ENCODE measurements at regions not wholly inside any gene's neighbourhood (a gene's known extent, or its start where the extent isn't known, plus 50 kb on each side); places are given as distances from the start of the nearest gene placed in this dataset.

DNA sequence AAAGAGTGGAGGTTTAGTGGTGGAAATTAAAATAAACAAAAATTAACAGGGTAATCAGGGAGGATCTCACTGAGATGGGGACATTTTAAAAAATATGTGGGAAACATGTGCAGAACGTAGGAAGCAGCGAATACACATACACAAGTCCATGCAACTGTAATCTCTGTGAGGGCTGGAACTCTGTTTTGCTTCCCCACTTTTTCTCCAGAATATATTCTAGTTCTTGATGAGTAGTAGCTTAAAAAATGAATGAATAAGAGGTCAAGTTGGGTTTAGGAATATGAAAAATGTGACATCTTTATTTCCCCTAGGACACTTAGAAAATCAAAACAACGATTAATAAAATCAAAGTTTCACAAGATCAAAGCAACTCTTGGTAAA, 312.2 kb upstream of the ZNF717 start:
- WGBS: 96% methylated on average over 3 of the region's 3 CpGs
- Histone ChIP-seq H2AFZ (ENCODE audit: low read depth, low read length) (no peak overlapping the region), H3K4me3 (ENCODE audit: insufficient read depth in 1 of 2, low read depth in 1 of 2, low read length in 2 of 2) (no peak overlapping the region), H2AK5ac (ENCODE audit: low read length, severe bottlenecking) (no peak overlapping the region), H2BK120ac (ENCODE audit: low read depth, low read length) (no peak overlapping the region), H3K18ac (ENCODE audit: low read depth in 1 of 2, low read length in 2 of 2) (no peak overlapping the region), H4K8ac (ENCODE audit: low read length) (no peak overlapping the region), H3K27ac (ENCODE audit: low read length, poor library complexity, severe bottlenecking) (no peak overlapping the region), H3K9ac (ENCODE audit: low read length) (no peak overlapping the region), H2BK5ac (ENCODE audit: low read depth, low read length, poor library complexity, severe bottlenecking) (no peak overlapping the region), H3K4me2 (ENCODE audit: low read length, poor library complexity, severe bottlenecking) (no peak overlapping the region), H3K4me1 (ENCODE audit: control insufficient read depth, insufficient read depth, low read depth, low read length) (peaks cover 3% of the 10 kb centered on the region), H3K4ac (ENCODE audit: low read depth in 1 of 2, low read length in 2 of 2) (no peak overlapping the region), H2BK15ac (ENCODE audit: low read depth, poor library complexity, severe bottlenecking) (no peak overlapping the region), H3K9me3 (ENCODE audit: control insufficient read depth, low read length) (no peaks in the 10 kb centered on the region), H3K79me1 (replicated peaks; ENCODE audit: low read length, poor library complexity, severe bottlenecking) (no peaks in the 10 kb centered on the region), H3K14ac (ENCODE audit: low read length in 2 of 2) (no peak overlapping the region), H3K23ac (ENCODE audit: low read length in 2 of 2) (no peak overlapping the region), H3K27me3 (ENCODE audit: control insufficient read depth in 1 of 2, insufficient read depth in 1 of 2, low read length in 2 of 2) (no peaks in the 10 kb centered on the region), H3K36me3 (ENCODE audit: control insufficient read depth in 1 of 2, insufficient read depth in 2 of 2, low read depth in 1 of 2, low read length in 2 of 2) (no peaks in the 10 kb centered on the region), H4K91ac (ENCODE audit: low read length) (no peak overlapping the region), H2BK12ac (ENCODE audit: low read length in 2 of 2) (no peak overlapping the region)
- DNase-seq: no peak

DNA sequence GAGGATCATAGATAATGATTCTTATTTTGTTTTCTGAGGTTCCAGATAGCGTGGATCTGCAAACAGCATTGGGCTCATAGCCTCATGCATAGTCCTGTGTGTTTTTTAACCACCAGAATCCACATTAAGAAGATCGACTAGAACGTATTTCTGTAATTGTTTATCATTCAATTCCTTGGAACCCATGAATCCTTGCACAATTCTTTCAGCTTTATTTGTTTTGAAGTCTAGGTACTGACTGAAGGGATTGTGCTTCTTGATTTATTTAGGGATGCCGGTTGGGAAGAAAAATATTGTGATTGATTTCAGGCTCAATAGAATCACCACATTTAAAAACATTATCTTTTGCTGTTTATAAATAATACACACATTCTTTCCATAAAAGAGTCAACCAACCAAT, 314.6 kb upstream of the ZNF717 start:
- Histone ChIP-seq H3K23ac (ENCODE audit: low read length in 2 of 2) (no peak overlapping the region), H2AK5ac (ENCODE audit: low read length, severe bottlenecking) (no peak overlapping the region)
- 73% methylated on average over 3 of the region's 4 CpGs for WGBS

DNA sequence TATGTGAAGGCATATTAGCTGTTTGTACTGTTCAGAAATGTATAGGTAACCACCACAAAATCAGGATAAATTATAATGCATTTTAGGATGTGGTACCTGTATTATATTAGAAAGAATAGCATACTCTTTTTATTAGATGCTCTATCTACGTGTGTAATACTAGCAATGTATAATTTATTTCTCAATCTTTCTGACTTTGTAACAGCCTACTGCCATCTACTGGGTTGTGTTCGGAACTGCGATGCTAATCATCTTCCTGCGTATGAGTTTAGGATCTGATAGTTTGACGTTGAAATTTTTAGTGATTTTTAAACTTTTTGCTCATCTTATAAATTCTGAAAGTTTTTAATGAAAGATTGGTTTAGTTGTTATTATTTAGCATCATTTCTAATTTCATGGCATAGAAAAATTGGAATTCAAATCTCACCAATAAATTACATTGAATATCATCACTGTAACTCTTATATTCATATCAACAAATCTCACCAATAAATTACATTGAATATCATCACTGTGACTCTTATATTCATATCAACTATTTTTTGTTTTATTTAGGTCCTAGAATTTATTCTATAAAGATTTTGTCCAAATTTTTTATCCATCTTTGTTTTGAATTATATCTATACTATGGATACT, 322.7 kb upstream of the ZNF717 start:
- Histone ChIP-seq H3K23ac (ENCODE audit: low read length in 2 of 2) (no peak overlapping the region), H3K27me3 (ENCODE audit: control insufficient read depth in 1 of 2, insufficient read depth in 1 of 2, low read length in 2 of 2) (no peaks in the 10 kb centered on the region), H3K9me3 (ENCODE audit: control insufficient read depth, low read length) (no peaks in the 10 kb centered on the region), H3K18ac (ENCODE audit: low read depth in 1 of 2, low read length in 2 of 2) (no peak overlapping the region), H2AFZ (ENCODE audit: low read depth, low read length) (no peak overlapping the region), H4K8ac (ENCODE audit: low read length) (no peak overlapping the region), H3K4ac (ENCODE audit: low read depth in 1 of 2, low read length in 2 of 2) (no peak overlapping the region), H3K4me3 (ENCODE audit: insufficient read depth in 1 of 2, low read depth in 1 of 2, low read length in 2 of 2) (no peak overlapping the region), H3K79me1 (replicated peaks; ENCODE audit: low read length, poor library complexity, severe bottlenecking) (no peaks in the 10 kb centered on the region), H3K9ac (ENCODE audit: low read length) (no peak overlapping the region), H2AK5ac (ENCODE audit: low read length, severe bottlenecking) (no peak overlapping the region), H2BK5ac (ENCODE audit: low read depth, low read length, poor library complexity, severe bottlenecking) (no peak overlapping the region), H2BK12ac (ENCODE audit: low read length in 2 of 2) (no peak overlapping the region), H3K4me2 (ENCODE audit: low read length, poor library complexity, severe bottlenecking) (no peak overlapping the region), H2BK120ac (ENCODE audit: low read depth, low read length) (no peak overlapping the region), H3K27ac (ENCODE audit: low read length, poor library complexity, severe bottlenecking) (no peak overlapping the region), H3K36me3 (ENCODE audit: control insufficient read depth in 1 of 2, insufficient read depth in 2 of 2, low read depth in 1 of 2, low read length in 2 of 2) (no peaks in the 10 kb centered on the region), H3K14ac (ENCODE audit: low read length in 2 of 2) (no peak overlapping the region), H2BK15ac (ENCODE audit: low read depth, poor library complexity, severe bottlenecking) (no peak overlapping the region), H4K91ac (ENCODE audit: low read length) (no peak overlapping the region), H3K4me1 (ENCODE audit: control insufficient read depth, insufficient read depth, low read depth, low read length) (no peaks in the 10 kb centered on the region)
- peak; percentile 57 for DNase-seq
- 19% methylated on average over 4 of the region's 5 CpGs for WGBS

More for the DNA sequence above, 314.6 kb upstream of the ZNF717 start:
- H4K8ac ChIP-seq (ENCODE audit: low read length): no peak overlapping the region
- DNase-seq: no peak
- H3K14ac ChIP-seq (ENCODE audit: low read length in 2 of 2): no peak overlapping the region
- H2BK5ac ChIP-seq (ENCODE audit: low read depth, low read length, poor library complexity, severe bottlenecking): no peak overlapping the region
- no peak overlapping the region for H2BK15ac ChIP-seq (ENCODE audit: low read depth, poor library complexity, severe bottlenecking)
- H2AFZ ChIP-seq (ENCODE audit: low read depth, low read length): no peak overlapping the region
- no peak overlapping the region for H3K9ac ChIP-seq (ENCODE audit: low read length)
- no peak overlapping the region for H3K27ac ChIP-seq (ENCODE audit: low read length, poor library complexity, severe bottlenecking)
- no peak overlapping the region for H3K4me2 ChIP-seq (ENCODE audit: low read length, poor library complexity, severe bottlenecking)
- H3K79me1 ChIP-seq (replicated peaks; ENCODE audit: low read length, poor library complexity, severe bottlenecking): no peaks in the 10 kb centered on the region
- no peak overlapping the region for H2BK12ac ChIP-seq (ENCODE audit: low read length in 2 of 2)
- peaks cover 3% of the 10 kb centered on the region for H3K4me1 ChIP-seq (ENCODE audit: control insufficient read depth, insufficient read depth, low read depth, low read length)
- no peak overlapping the region for H2BK120ac ChIP-seq (ENCODE audit: low read depth, low read length)
- H4K91ac ChIP-seq (ENCODE audit: low read length): no peak overlapping the region
- no peak overlapping the region for H3K18ac ChIP-seq (ENCODE audit: low read depth in 1 of 2, low read length in 2 of 2)
- no peaks in the 10 kb centered on the region for H3K36me3 ChIP-seq (ENCODE audit: control insufficient read depth in 1 of 2, insufficient read depth in 2 of 2, low read depth in 1 of 2, low read length in 2 of 2)
- H3K27me3 ChIP-seq (ENCODE audit: control insufficient read depth in 1 of 2, insufficient read depth in 1 of 2, low read length in 2 of 2): no peaks in the 10 kb centered on the region
- no peaks in the 10 kb centered on the region for H3K9me3 ChIP-seq (ENCODE audit: control insufficient read depth, low read length)
- H3K4ac ChIP-seq (ENCODE audit: low read depth in 1 of 2, low read length in 2 of 2): no peak overlapping the region
- H3K4me3 ChIP-seq (ENCODE audit: insufficient read depth in 1 of 2, low read depth in 1 of 2, low read length in 2 of 2): no peak overlapping the region

DNA sequence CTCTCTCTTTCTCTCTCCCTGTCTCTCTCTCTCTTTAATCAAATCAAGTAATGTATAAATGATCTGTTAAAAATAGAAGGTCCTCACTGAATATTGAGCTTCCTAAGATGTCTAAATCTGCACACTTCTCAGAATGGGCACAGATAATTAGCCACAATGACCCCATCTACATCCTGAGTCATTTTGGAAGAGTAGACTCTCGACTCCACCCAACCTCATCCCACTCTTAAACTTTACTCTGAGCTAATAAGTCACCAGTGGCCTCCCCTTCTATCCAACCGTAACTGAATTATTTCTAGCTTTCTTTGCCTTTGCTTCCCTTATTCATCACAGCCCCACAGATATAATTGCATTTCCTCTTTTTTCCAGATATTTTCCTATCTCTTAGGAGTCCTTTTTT, 326.5 kb upstream of the ZNF717 start:
- H2BK5ac ChIP-seq (ENCODE audit: low read depth, low read length, poor library complexity, severe bottlenecking): no peak overlapping the region
- H3K9me3 ChIP-seq (ENCODE audit: control insufficient read depth, low read length): no peaks in the 10 kb centered on the region
- no peak overlapping the region for H3K4ac ChIP-seq (ENCODE audit: low read depth in 1 of 2, low read length in 2 of 2)
- H3K4me2 ChIP-seq (ENCODE audit: low read length, poor library complexity, severe bottlenecking): no peak overlapping the region
- H3K27me3 ChIP-seq (ENCODE audit: control insufficient read depth in 1 of 2, insufficient read depth in 1 of 2, low read length in 2 of 2): no peaks in the 10 kb centered on the region
- no peak overlapping the region for H2BK12ac ChIP-seq (ENCODE audit: low read length in 2 of 2)
- H2AFZ ChIP-seq (ENCODE audit: low read depth, low read length): no peak overlapping the region
- no peaks in the 10 kb centered on the region for H3K36me3 ChIP-seq (ENCODE audit: control insufficient read depth in 1 of 2, insufficient read depth in 2 of 2, low read depth in 1 of 2, low read length in 2 of 2)
- no peak overlapping the region for H3K27ac ChIP-seq (ENCODE audit: low read length, poor library complexity, severe bottlenecking)
- H2BK15ac ChIP-seq (ENCODE audit: low read depth, poor library complexity, severe bottlenecking): no peak overlapping the region
- no peak overlapping the region for H3K4me3 ChIP-seq (ENCODE audit: insufficient read depth in 1 of 2, low read depth in 1 of 2, low read length in 2 of 2)
- no peak overlapping the region for H4K91ac ChIP-seq (ENCODE audit: low read length)
- H2BK120ac ChIP-seq (ENCODE audit: low read depth, low read length): no peak overlapping the region
- no peak overlapping the region for H4K8ac ChIP-seq (ENCODE audit: low read length)
- no peak overlapping the region for H2AK5ac ChIP-seq (ENCODE audit: low read length, severe bottlenecking)
- no peaks in the 10 kb centered on the region for H3K4me1 ChIP-seq (ENCODE audit: control insufficient read depth, insufficient read depth, low read depth, low read length)
- H3K23ac ChIP-seq (ENCODE audit: low read length in 2 of 2): no peak overlapping the region
- no peak overlapping the region for H3K18ac ChIP-seq (ENCODE audit: low read depth in 1 of 2, low read length in 2 of 2)
- no peak overlapping the region for H3K9ac ChIP-seq (ENCODE audit: low read length)
- no peak for DNase-seq
- no peaks in the 10 kb centered on the region for H3K79me1 ChIP-seq (replicated peaks; ENCODE audit: low read length, poor library complexity, severe bottlenecking)
- no peak overlapping the region for H3K14ac ChIP-seq (ENCODE audit: low read length in 2 of 2)
- 98% methylated on average over 2 of the region's 2 CpGs for WGBS

All from mesenchymal stem cell (in vitro differentiated cells and primary cell).